HG02610 (cell line): ENCODE measurements at regions not wholly inside any gene's neighbourhood (a gene's known extent, or its start where the extent isn't known, plus 50 kb on each side); places are given as distances from the start of the nearest gene placed in this dataset.
"Not testable (repeated sequence)": the region's sequence is repeated elsewhere in the genome, so short reads cannot be mapped to it uniquely, and the experiment has no call there.

ENCODE experiments used
- ATAC-seq: cut with Tn5 transposase; IDR thresholded peaks from one replicate; pipeline ENCODE4 v1.9.1; 2021; ENCODE audit warnings: mild to moderate bottlenecking, moderate library complexity; ENCODE audit not compliant: unreplicated experiment

- ATAC-seq, result no peak
Measured at GRCh38 chr21:7916329-7917303, 2604.8 kb upstream of the TPTE start.

DNA sequence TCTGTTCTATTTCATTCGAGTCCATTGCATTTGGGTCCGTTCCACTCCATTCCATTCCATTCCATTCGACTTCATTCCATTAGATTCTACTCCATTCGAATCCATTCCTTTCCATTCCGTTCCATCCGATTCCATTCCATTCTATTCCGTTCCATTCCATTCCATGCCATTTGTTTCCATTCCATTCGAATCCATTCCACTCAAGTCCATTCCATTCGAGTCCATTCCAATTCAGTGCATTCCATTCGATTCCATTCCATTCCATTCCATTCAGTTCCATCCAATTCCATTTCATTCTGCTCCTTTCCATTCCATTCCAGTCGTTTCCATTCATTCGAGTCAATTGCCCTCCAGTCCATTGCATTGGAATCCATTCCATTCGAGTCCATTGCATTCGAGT is 2603.7 kb upstream of the TPTE start:
- ATAC-seq, result no peak

- peak; percentile 49 for ATAC-seq
Measured at GRCh38 chr21:7925918-7926582, 2595.3 kb upstream of the TPTE start.

- ATAC-seq, result not testable (repeated sequence)
Measured at GRCh38 chr21:7928528-7928927, 2592.9 kb upstream of the TPTE start.

DNA sequence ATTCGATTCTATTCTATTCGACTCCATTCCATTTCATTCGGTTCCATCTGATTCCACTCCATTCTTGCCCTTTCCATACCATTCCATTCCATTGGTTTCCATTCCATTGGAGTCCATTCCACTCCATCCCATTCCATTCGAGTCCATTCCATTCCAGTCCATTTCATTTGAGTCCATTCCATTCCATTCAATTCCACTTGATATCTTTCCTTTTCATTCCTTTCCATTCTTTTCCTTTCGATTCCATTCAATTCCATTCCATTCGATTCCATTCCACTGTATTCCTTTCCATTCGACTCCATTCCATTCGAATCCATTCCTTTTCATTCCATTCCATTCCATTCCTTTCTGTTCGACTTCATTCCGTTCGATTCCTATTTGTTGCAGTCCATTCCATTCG is 2591.8 kb upstream of the TPTE start:
- ATAC-seq, result not testable (repeated sequence)

- ATAC-seq, result not testable (repeated sequence)
Measured at GRCh38 chr21:7930445-7930844, 2590.9 kb upstream of the TPTE start.

GRCh38 chr21:7932113-7932512 is 2589.3 kb upstream of the TPTE start:
- ATAC-seq, result not testable (repeated sequence)

- not testable (repeated sequence) for ATAC-seq
Measured at GRCh38 chr21:7932834-7933233, 2588.5 kb upstream of the TPTE start.

DNA sequence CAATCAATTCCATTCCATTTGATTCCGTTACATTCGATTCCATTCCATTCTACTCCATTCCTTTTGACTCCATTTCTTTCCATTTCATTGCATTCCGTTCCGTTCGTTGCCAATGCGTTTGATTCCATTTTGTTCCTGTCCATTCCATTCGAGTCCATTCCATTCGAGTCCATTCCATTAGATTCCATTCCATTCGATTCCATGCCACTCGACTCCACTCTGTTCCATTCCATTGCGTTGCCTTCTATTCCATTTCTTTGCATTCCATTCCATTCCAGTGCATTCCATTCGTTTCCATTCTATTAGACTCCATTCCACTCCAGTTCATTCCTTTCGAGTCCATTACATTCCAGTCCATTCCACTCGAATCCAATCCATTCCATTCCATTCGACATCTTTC is 2587.5 kb upstream of the TPTE start:
- no peak for ATAC-seq

DNA sequence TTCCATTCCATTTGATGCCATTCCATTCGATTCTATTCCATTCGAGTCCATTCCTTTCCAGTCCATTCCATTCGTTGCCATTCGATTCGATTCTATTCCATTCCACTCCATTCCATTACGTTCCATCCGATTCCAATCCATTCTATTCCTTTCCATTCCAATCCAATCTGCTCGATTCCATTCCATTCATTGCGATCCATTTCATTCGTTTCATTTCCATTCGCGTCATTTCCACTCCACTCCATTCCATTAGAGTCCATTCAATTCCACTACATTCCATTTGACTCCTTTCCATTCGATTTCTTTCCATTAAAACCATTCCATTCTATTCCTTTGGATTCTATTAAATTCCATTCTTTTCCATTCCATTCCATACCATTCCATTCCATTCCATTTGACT is 2584.1 kb upstream of the TPTE start:
- ATAC-seq, result not testable (repeated sequence)

DNA sequence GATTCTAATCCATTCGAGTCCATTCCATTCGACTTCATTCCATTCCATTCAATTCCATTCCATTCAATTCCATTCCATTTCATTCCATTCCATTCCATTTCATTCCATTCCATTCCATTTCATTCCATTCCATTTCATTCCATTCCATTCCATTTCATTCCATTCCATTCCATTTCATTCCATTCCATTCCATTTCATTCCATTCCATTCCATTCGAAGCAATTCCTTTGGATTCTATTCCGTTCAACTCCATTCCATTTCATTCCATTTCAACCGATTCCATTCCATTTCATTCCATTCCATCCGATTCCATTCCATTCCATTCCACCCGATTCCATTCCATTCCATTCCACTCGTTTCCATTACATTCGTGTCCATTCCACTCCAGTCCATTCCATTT is 2583.2 kb upstream of the TPTE start:
- not testable (repeated sequence) for ATAC-seq

DNA sequence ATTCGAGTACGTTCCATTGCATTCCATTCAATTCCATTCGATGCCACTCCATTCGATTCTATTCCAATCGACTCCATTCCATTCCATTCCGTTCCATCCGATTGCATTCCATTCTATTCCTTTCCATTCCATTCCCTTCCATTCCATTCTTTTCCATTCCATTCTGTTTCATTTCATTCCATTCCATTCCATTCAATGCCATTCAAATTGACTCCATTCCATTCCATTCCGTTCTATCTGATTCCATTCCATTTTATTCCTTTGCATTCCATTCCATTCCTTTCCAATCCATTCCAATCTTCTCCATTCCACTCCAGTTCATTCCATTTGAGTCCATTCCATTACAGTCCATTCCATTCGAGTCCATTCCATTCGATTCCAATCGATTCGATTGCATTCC is 2580.0 kb upstream of the TPTE start:
- ATAC-seq, result not testable (repeated sequence)

- not testable (repeated sequence) for ATAC-seq
Measured at GRCh38 chr21:7942219-7942618, 2579.2 kb upstream of the TPTE start.

- not testable (repeated sequence) for ATAC-seq
Measured at GRCh38 chr21:7943534-7943933, 2577.8 kb upstream of the TPTE start.

DNA sequence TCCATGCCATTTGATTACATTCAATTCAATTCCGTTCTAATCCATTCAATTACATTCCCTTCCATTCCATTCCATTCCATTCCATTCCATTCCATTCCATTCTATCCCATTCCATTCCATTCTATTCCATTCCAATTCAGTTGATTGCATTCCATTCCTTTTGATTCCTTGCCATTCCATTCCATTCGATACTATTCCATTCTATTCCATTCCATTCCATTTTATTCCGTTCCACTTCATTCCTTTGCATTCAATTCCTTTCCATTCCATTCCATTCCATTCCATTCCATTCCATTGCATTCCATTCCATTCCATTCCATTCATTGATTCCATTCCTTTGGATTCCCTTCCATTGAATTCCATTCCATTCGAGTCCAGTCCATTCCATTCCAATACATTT is 2574.0 kb upstream of the TPTE start:
- no peak for ATAC-seq

DNA sequence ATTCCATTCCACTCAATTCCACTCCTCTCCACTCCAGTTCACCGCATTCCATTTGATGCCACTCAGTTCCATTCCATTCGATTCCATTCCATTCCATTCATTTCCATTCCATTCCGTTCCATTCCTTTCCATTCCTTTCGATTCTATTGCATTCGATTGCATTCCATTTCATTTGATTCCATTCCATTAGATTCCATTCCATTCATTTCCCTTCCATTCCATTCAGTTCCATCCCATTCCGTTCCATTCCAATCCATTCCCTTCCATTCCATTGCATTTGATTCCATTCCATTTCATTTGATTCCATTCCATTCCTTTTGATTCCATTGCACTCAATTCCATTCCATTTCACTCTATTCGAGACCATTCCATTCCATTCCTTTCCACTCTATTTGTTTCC is 2572.7 kb upstream of the TPTE start:
- ATAC-seq, result not testable (repeated sequence)

GRCh38 chr21:7949882-7950281 is 2571.5 kb upstream of the TPTE start:
- ATAC-seq, result not testable (repeated sequence)

DNA sequence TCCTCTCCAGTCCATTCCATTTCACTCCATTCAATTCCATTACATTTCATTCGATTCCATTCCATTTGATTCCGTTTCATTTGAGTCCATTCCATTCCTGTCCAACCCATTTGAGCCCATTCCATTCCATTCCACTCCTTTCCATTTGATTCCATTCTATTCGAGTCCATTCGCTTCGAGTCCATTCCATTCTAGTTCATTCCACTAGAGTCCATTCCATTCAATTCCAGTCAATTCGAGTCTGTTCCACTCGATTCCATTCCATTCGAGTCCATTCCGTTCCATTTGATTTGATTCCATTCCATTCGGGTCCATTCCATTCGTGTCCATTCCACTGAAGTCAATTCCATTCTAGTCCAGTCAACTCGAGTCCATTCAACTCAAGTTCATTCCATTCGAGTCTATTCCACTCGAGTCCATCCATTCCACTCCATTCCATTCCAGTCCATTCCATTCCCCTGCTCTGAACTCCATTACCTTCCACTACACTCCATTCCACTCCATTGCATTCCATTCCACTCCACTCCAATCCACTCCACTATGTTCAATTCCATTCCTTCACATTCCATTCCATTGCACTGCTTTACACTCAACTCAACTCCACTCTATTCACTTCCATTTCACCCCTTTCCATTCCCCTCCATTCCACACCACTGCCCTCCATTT is 2569.4 kb upstream of the TPTE start:
- no peak for ATAC-seq

DNA sequence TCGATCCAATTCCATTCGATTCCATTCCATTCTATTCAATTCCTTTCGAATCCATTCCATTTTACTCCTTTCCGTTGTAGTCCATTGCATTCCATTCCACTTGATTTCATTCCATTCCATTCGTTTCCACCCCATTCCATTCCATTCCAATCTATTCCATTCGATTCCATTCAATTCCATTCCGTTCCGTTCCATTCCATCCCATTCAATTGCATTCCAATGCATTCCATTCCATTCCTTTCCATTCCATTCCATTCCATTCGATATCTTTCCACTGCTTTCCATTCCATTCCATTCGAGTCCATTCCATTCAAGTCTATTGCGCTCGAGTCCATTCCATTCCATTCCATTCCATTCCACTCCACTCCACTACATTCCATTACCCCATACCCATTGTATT is 2568.7 kb upstream of the TPTE start:
- no peak for ATAC-seq

- ATAC-seq, result no peak
Measured at GRCh38 chr21:7953058-7953457, 2568.3 kb upstream of the TPTE start.

GRCh38 chr21:7955358-7956073 is 2565.9 kb upstream of the TPTE start:
- ATAC-seq, result not testable (repeated sequence)
